ENCODE measurements at regions not wholly inside any gene's neighbourhood (a gene's known extent, or its start where the extent isn't known, plus 50 kb on each side); places are given as distances from the start of the nearest gene placed in this dataset.

GRCh38 chr2:142536966-142537365 is 340.5 kb upstream of the KYNU start:
- Histone ChIP-seq H3K36me3 (replicated peaks in 1 of 2) (no peaks in the 10 kb centered on the region), H3K4me1 (replicated peaks in 1 of 2) (no peaks in the 10 kb centered on the region), H3K27me3 (no peaks in the 10 kb centered on the region), H3K27ac (no peak overlapping the region), H3K9me3 (replicated peaks in 1 of 3) (no peaks in the 10 kb centered on the region), H3K4me3 (no peak overlapping the region)
- no peak for DNase-seq
- intact Hi-C loops (cut with DNase I) = no loop called here
- 87 to 90% (median 89%) methylated on average over 6 of the region's 6 CpGs for WGBS, 4 donors
- TF ChIP-seq POLR2A (IDR thresholded peaks at IDR 0.05) = no peak
- TF ChIP-seq CTCF (IDR thresholded peaks at IDR 0.05) = no peak

- intact Hi-C loops (cut with DNase I) = no loop called here
- WGBS, 4 donors = 69 to 76% (median 76%) methylated on average over 6 of the region's 6 CpGs
- DNase-seq = no peak
Measured at GRCh38 chr2:142536492-142536891, 341.0 kb upstream of the KYNU start.

GRCh38 chr2:142535311-142535710 is 342.2 kb upstream of the KYNU start:
- intact Hi-C loops (cut with DNase I) = no loop called here
- Histone ChIP-seq H3K27me3 (no peaks in the 10 kb centered on the region), H3K9me3 (replicated peaks in 1 of 3) (no peaks in the 10 kb centered on the region), H3K36me3 (replicated peaks in 1 of 2) (no peaks in the 10 kb centered on the region), H3K4me3 (no peak overlapping the region), H3K4me1 (replicated peaks in 1 of 2) (no peaks in the 10 kb centered on the region), H3K27ac (no peak overlapping the region)
- DNase-seq = no peak
- TF ChIP-seq POLR2A (IDR thresholded peaks at IDR 0.05) = no peak
- no peak for TF ChIP-seq CTCF (IDR thresholded peaks at IDR 0.05)

More at GRCh38 chr2:142536492-142536891, 341.0 kb upstream of the KYNU start:
- no peak for TF ChIP-seq POLR2A (IDR thresholded peaks at IDR 0.05)
- TF ChIP-seq CTCF (IDR thresholded peaks at IDR 0.05) = no peak
- H3K9me3 ChIP-seq (replicated peaks in 1 of 3) = no peaks in the 10 kb centered on the region
- no peak overlapping the region for H3K27ac ChIP-seq
- H3K4me3 ChIP-seq = no peak overlapping the region
- no peaks in the 10 kb centered on the region for H3K4me1 ChIP-seq (replicated peaks in 1 of 2)
- no peaks in the 10 kb centered on the region for H3K27me3 ChIP-seq
- H3K36me3 ChIP-seq (replicated peaks in 1 of 2) = no peaks in the 10 kb centered on the region

GRCh38 chr2:142533177-142533576 is 344.3 kb upstream of the KYNU start:
- Histone ChIP-seq H3K9me3 (replicated peaks in 1 of 3) (no peaks in the 10 kb centered on the region), H3K36me3 (replicated peaks in 1 of 2) (no peaks in the 10 kb centered on the region), H3K27me3 (no peaks in the 10 kb centered on the region), H3K27ac (no peak overlapping the region), H3K4me3 (no peak overlapping the region), H3K4me1 (replicated peaks in 1 of 2) (no peaks in the 10 kb centered on the region)
- intact Hi-C loops (cut with DNase I) = no loop called here
- no peak for DNase-seq
- 61 to 72% (median 67%) methylated on average over 5 of the region's 5 CpGs for WGBS, 4 donors
- TF ChIP-seq CTCF (IDR thresholded peaks at IDR 0.05) (no peak), POLR2A (IDR thresholded peaks at IDR 0.05) (no peak)

Data from adrenal gland (tissue), 9 donors.